ENCODE measurements at regions not wholly inside any gene's neighbourhood (a gene's known extent, or its start where the extent isn't known, plus 50 kb on each side); places are given as distances from the start of the nearest gene placed in this dataset.

DNA sequence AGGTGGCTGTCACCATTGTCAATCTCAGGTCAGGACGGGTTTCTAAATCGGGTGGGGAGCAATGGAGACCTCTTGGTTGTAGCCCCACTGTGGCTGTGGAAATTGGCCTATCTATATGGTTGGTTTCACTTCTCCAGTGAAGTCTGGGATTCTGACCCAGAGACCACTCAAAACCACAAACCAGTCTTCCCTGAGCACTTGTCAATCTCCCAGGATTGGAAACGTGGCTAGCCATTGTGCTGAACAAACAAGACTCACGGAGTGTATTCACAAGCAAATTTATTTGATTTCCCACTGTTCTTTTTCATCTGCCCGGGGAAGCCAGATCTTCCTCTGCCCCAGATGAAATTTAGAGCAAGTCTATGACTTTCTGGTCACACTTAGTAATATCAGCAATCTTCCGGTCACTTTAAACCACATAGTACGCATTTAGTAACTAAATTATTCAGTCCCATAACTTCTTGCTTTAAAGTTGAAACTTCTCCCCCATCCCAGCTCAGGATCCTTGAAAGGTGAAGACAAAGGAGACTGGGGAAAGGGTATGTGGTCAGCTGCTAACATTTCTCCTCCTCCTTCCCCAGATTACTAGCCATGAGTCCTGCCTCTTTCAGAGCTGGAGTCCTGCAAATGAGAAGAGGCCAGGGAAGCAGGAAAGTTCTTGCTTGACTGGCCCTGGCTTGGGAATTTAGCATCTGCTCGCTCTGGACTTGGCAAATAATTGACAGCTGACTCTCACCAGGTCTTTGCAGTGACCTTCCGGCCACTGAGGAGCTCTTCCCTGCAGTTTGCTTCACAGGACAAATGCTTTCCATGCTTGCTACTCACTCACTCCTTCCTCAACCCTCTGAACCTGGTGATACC lies 123.2 kb upstream of the MAX start:
- no peak for DNase-seq

GRCh38 chr14:65226824-65227604 lies 124.7 kb upstream of the MAX start:
- DNase-seq: no peak

DNA sequence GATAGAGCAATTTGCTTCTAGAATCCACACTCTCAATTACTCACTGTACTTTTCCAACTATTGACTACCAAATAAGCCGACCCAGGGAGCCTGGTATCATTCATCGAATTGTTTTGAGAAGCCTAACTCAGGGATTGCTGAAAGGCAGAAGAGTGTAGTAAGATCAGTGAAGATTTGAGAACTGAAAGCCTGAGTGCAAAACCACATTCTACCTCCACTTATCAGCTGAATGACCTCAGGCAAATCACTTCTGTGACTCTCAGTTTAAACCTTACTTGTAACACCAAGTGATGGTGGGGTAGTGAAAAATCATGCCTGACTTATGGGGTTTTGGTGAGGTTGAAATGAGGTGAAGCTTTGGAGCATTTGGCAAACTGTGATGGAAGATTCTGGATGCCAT lies 126.1 kb upstream of the MAX start:
- DNase-seq: no peak

GRCh38 chr14:65228956-65229747 lies 126.8 kb upstream of the MAX start:
- DNase-seq: no peak

DNA sequence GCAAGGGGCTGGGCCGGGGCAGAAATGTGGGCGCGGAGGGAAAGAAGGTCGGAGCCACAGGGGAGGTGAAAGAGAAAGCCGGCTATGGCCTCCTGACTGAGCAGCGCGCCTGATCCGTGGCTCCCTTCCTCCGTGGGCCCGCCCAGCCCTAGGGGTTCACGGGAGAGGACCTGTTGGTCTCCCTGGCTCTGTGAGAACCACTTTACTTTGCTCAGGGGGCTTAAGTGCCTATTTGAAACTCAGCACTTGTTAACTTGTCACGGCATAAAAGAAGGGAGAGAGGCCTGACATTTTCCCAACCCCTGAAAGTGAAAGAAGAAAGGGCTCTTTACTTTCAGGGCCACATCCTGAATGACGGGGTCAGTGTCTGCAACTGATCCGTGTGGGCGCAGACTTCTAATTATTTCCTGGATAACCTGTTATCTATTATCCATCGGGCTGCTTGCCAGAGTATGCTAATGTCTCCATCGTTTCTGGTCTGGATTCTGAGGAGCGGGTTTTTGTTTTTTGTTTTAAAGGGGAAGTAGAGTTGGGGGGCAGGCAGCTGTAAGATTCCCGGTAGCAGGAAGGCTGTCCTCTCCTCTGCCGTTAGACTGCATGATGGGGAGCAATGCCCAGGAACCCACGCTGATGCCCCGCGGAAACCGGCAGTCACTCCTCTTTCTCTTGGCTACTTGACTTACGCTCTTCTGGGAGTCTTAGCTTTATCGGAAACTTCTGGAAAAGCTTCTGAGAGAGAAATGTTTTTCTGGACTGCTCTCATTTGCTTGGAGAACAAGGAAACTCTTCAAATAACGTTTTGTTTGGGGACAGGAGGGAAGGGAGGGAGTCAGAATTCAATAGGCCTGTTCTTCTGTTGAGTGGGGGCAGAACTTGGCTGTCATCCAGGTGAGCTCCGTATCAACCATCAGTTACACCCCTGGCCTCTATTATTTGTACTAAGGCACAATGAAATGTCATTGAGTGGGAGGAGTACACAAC lies 127.7 kb upstream of the MAX start:
- DNase-seq: peak; percentile 63

- no peak for DNase-seq
These were observed 129.1 kb upstream of the MAX start for GRCh38 chr14:65231286-65231980.

- DNase-seq: no peak
These were observed 132.5 kb upstream of the MAX start for GRCh38 chr14:65234752-65235361.

- DNase-seq: no peak
These were observed 134.9 kb upstream of the MAX start for GRCh38 chr14:65237023-65237814.

DNA sequence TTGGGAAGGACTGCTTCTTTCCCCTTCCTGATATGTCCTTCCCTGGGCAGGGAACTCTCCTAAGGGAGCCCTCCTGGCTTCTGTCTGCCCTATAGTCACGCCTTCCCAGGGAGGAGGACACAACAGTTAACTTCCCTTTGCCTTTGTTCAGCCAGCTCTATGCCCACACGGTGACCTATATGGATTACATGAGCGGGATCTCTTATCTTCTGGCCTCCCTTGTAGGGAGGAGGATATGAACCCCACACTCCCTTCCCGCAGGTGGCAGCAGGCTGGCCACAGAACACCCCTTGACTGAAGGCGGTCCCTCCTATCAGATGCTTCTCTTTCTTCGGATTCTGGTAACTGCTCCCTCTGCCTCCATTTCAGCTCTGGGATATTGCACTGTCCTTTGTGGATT lies 135.6 kb upstream of the MAX start:
- DNase-seq: no peak

GRCh38 chr14:65238456-65238855 lies 136.1 kb upstream of the MAX start:
- DNase-seq: no peak

- DNase-seq: no peak
These were observed 137.0 kb upstream of the MAX start for GRCh38 chr14:65239143-65239937.

DNA sequence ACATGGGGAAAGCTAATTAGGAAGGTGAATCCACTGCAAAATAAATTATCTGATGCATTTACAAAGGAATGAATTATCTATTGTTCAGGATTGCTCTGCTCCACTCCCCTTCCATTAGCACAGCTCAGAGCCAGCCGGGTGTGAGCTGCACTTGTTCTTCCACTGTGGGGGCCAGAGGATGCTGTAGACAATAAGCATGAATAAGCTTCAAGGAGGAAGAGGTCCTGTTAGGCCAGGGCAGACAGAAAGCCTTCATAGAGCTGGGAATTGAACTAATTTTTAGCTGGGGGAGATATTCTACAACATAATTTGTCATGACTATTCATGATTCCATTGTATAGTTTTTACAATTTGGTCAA lies 137.6 kb upstream of the MAX start:
- no peak for DNase-seq

- no peak for DNase-seq
These were observed 138.9 kb upstream of the MAX start for GRCh38 chr14:65241125-65241752.

DNA sequence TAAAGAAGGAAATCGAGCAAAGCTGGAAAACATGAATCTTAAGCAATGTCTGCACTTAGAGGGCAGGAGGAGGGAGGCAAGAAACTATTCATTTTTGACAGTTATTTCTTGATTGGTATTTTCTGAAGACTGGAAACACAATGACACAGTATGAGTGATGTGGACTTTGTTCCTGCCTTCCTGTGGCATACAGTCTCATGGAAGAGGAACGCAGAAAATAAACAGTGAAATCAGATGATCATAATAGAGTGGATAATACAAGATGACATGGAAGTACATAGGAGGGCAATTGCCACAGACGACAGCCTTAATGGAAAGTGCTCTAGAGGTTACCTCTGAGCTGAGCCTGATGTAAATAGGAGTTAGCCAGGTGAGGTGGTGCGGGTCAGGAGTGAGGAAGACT lies 140.4 kb upstream of the MAX start:
- DNase-seq: no peak

DNA sequence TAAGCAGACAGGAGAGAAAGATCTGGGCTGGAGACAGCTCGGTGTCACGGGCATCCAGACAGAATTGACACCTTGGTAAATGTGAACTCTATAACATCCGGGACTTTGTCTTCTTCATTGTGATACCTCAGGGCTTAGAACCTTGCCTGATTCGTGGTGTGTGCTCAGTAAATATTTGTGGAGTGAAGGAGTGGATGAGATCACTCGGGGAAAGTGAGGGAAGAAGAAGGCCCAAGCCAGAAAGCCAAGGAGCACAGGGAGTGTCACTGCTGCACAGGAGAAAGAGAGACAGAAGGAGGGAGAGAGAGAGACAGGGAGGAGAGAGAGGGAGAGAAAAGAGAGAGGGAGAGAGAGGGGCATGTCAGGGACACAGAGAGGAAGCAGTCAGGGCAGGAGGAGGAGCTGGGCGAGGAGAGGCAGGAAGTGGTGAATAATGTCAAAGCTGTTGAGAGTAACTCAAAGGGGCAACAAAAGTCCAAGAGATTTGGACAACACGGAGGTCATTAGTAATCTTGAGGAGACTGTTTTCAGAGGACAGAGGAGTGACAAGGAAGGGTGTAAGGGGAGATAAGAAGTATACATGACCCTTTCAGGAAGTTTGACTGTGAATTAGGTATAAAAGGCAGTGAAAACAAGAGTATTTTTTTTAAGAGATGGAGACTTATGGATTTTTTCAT lies 141.6 kb upstream of the MAX start:
- DNase-seq: peak; percentile 49

- DNase-seq: no peak
These were observed 147.3 kb upstream of the MAX start for GRCh38 chr14:65249471-65250161.

- DNase-seq: no peak
These were observed 147.8 kb upstream of the MAX start for GRCh38 chr14:65250162-65250495.

GRCh38 chr14:65251213-65251612 lies 148.9 kb upstream of the MAX start:
- no peak for DNase-seq
